ENCODE measurements at regions not wholly inside any gene's neighbourhood (a gene's known extent, or its start where the extent isn't known, plus 50 kb on each side); places are given as distances from the start of the nearest gene placed in this dataset.
A peak's percentile ranks its signal among the peaks of the same experiment; 100 is the strongest.
"Not testable (repeated sequence)": the region's sequence is repeated elsewhere in the genome, so short reads cannot be mapped to it uniquely, and the experiment has no call there.

DNA sequence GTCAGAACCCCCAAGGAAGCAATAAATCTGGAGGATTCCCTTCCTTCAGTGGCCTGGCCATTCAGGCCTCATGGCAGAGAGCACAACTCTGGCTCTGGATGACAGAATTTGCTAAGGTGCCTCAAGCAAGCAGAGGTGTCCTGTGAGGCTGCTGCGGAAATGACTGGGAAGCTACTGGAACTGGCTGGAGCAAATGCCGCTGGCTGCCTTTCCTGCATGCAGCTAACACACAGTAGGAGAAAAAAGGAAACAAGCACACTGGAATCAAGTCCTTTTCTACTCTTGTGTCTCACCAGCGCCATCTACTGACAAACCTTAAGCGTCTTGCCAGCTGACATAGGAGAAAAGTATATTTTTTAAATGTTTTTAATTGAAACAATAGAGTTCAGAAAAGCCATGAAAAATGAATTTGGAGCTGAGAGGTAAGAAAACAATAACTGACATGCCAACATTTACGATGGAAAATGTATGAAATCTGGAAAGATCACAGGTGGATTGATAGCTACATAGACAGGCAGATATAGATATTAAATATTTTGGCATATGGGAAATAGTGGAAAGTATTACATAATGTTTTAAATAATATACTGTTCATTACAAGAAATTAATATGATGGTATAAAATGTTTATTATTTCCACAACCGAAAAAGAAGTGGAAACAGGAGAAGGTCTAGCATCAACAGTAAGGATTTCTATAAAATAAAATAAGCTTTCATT lies 951.6 kb downstream of the ANKRD7 start:
- peak; percentile 64 to 83 for DNase-seq

- no peak for DNase-seq
Observed at GRCh38 chr7:119177863-119178262, 953.4 kb downstream of the ANKRD7 start.

DNA sequence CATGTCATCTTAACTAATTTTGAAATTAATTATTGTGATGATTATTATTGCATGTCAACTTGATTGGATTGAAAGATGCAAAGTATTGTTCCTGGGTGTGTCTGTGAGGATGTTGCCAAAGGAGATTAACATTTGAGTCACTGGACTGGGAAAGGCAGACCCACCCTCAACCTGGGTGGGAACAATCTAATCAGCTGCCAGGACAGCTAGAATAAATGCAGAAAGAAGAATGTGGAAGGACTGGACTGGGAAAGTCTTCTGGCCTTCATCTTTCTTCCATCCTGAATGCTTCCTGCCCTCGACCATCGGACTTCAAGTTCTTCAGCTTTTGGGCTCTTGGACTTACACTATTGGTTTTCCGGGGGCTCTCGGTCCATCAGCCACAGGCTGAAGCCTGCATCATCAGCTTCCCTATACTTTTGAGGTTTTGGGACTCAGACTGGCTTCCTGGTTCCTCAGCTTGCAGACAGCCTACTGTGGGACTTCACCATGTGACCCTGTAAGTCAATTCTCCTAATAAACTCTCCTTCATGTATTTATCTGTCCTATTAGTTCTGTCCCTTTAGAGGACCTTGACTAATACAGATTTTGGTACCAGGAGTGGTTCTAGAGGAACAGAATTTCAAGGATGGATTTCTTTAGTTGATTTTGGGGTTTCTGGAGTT lies 959.8 kb downstream of the ANKRD7 start:
- no peak for DNase-seq

GRCh38 chr7:119196183-119196582 lies 971.7 kb downstream of the ANKRD7 start:
- DNase-seq, result no peak

DNA sequence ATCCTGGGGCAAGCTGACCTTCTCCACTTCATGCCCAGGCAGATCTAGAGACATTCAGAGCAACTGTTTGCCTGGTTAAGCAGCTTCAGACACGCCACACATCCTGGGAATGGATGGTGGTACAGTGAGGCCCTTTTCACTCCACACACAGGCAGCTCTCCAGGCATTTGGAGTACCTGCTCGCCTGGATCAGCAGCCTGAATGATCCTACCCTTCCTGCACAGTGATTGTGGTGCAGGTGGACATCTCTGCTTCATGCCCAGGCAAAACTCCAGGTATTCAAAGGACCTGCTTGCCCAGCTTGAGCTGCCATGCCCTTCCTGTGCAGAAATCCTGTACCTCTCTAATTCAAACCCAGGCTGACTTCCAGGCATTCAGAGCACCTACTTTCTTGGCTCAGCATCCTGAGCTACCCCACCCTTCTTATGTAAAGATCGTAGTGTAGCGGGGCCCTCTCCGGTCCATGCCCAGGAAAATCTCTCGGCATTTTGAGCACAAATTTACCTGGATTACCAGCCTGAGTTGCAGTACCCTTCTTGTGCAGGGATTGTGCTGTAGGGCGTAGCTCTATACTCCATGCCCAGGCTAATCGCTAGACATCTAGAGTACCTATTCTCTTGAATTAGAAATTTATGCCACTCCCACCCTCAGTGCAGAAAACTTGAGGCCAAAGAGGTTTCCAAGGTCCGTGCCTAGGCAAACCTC lies 972.8 kb downstream of the ANKRD7 start:
- no peak for DNase-seq

- DNase-seq, result peak in 1 of 2 experiments; percentile 70
Observed at GRCh38 chr7:119197877-119198527, 973.5 kb downstream of the ANKRD7 start.

DNA sequence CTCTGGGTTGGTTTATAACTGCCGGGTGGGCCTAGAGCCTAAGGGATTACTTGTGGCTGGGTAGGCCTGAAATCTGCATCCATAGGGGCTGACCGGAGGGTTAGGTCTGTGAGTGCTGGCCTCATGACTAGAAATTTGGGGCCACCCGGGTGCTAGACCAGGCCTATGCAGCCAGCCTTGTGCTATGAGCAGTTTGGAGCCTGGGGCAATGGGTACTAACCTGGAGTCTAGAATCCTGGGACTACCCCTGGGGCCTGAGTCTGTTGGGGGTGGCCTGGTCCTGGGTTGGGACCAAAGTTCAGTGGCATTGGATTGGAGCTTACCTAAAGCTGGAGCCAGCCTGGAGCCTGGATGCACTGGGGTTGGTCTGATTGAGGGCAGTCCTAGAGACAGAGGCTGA lies 995.2 kb downstream of the ANKRD7 start:
- no peak for DNase-seq

DNA sequence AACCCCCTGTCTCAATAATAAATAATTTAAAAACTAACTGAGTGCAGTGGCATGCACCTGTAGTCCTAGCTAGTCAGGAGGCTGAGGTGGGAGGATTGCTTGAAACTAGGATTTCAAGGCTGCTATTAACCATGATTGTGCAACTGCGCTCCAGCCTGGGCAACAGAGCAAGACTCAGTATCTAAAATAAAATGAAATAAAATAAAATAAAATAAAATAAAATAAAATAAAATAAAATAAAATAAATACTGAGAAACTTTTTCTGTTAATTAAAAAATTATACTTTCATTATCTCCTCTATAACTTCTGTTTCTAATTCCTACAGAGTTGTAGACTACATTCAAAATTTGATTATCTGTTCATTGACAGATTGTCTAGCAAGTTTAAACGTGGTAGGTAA lies 999.4 kb downstream of the ANKRD7 start:
- no peak for DNase-seq

DNA sequence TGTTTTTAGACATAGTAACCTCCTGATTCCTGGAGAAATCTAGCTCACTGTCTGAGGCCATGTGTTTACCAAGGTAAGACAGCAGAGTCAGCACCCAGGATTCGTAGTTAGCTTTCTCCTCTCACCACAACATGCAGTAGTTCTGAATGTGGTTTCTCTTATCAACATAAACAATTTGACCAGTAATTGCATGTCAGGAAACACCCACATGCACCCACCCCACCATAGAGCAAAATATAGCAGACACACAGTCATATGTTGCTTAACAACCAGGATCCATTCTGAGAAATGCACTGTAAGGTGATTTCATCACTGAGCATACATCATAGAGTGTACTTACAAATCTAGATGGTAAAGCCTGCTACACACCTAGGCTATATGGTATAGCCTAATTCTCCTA lies 1004.0 kb downstream of the ANKRD7 start:
- DNase-seq, result no peak

GRCh38 chr7:119232091-119232490 lies 1007.6 kb downstream of the ANKRD7 start:
- peak in 1 of 2 experiments; percentile 7 for DNase-seq

DNA sequence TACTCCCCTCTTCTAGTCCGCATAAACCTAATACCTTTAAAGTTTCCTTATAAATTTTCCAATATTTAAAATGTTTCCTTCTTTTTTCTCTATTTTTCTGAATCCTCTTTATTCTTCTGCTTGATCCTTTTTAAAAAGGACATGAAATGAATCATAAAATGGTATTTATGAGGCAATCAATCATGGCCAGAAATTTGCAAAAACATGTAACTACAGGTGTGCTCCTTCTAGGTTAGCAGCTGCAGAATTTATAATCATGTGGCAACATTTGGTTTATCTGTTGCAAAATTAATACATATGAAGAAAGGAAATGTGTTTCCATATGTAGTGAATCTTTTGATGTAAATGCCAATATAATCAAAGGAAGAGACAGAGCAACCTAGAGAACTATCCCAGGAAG lies 1008.5 kb downstream of the ANKRD7 start:
- no peak for DNase-seq

GRCh38 chr7:119252962-119253361 lies 1020.0 kb upstream of the KCND2 start:
- no peak for DNase-seq

- no peak for DNase-seq
Observed at GRCh38 chr7:119254742-119255141, 1018.2 kb upstream of the KCND2 start.

GRCh38 chr7:119256001-119256400 lies 1017.0 kb upstream of the KCND2 start:
- DNase-seq, result peak; percentile 24 to 65

DNA sequence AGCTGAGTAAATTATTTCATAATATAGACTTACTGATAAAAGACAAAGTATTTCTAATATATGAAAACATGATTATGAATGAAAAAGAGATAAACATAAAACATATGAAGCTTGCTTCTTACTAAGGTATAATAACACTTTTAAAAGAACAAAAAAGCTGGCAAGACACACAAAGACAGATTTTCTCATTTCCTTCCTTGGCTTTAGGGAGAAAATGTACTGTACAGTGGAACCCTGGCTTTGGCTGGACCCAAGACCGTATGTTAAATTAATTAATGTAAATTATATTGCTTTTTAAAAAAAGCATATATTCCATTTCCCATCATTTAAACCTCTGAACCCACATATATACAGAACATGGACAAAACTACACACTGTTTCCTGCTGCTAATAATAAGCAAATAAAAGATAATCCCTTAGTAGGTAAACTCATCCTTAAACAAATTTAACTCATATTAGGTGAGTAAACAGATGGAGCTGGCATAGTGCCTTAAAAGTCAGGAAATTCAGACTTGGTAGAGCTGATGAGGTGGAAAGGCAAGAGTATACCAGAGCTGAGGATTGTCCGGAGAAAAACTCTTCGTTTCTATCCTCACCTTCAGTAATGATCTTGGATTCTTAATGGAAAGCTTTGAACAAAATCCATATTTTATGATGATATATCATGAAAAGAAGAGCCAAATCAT lies 1016.4 kb upstream of the KCND2 start:
- peak; percentile 38 to 67 for DNase-seq

DNA sequence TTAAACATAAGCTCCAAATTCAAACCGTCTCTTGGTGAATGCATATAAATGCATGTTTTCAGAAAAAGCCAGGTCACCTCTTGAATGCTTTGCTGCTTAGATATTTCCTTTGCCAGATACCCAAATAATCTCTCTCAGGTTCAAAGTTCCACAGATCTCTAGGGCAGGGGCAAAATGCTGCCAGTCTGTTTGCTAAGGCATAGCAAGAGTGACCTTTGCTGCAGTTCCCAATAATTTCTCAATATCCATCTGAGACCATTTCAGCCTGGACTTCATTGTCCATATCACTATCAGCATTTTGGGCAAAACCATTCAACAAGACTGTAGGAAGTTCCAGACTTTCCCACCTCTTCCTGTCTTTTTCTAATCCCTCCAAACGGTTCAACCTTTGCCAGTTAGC lies 1006.2 kb upstream of the KCND2 start:
- DNase-seq, result not testable (repeated sequence)

GRCh38 chr7:119270045-119270464 lies 1002.9 kb upstream of the KCND2 start:
- peak; percentile 50 to 87 for DNase-seq

DNA sequence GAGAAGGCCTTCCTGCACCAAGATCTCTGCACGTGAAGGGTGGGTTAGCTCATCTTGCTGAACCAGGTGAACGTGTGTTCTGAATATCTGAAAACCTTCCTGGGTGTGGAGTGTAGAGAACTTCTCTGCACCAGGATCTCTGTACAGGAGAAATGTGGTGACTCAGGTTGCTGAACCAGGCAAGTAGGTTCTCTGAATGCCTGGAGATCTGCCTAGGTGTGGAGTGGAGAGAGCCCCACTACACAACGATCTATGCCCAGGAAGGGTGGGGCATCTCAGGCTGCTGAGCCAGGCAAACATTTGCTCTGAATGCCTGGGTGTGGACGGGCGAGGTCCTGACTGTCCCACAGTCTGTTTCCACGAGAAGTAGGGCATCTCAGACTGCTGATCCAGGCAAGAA lies 1002.3 kb upstream of the KCND2 start:
- DNase-seq, result no peak

DNA sequence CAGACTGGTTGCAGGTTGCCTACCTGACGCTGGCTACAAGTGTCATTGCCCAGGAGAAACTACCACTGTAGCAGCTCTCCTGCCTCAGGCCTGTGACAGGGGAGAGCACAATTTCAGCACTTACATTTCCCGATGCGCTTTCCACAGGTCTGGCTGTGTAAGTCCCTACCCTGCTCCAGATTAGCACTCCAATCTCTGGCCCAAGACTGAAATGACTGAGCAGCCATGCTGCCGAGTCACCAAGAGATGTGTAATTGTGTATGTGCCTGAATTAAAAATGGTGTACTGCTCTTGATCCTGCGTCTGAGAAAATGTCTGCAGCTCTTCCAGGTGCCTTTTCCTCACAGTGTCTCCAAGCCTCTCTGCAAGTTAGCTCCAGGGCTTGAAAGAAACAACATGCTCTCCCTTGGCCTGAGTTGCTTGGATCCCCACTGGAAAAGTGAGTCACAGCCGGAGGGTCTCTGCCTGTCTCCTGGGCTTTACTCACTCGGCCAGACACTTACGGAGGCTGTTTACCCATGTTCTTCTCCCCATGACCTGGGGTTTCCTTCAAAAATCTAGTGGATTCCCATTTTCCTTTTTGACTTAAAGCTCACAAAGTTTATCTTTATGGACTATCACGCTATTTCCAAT lies 1001.7 kb upstream of the KCND2 start:
- DNase-seq, result no peak

GRCh38 chr7:119281181-119281846 lies 991.7 kb upstream of the KCND2 start:
- no peak for DNase-seq

DNA sequence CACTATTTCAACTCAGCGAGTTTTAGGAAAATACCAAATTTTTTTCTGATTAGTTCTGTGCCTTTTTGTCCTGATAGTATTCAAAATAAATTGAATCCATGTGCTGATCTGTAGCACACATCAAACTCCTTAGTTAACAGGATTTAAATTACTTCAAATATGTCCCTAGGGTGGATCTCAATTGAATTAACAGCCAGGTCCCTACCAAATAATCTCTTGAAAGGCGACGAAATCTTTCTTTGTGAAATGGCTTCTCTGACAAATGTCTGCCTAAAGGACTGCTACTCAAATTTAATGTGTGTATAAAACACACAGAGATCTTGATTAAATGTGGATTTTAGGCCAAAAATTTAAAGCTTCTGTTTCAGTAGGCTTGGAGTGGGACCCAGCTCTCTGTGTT lies 989.6 kb upstream of the KCND2 start:
- DNase-seq, result no peak

GRCh38 chr7:119288416-119288815 lies 984.6 kb upstream of the KCND2 start:
- no peak for DNase-seq
